Smooth muscle cell (in vitro differentiated cells): ENCODE measurements at regions not wholly inside any gene's neighbourhood (a gene's known extent, or its start where the extent isn't known, plus 50 kb on each side); places are given as distances from the start of the nearest gene placed in this dataset.
A peak's percentile ranks its signal among the peaks of the same experiment; 100 is the strongest.

Experiments used
- DNase-seq: peaks from one replicate; lab custom pipeline; 2025; ENCODE audit not compliant: unreplicated experiment; lab: John Stamatoyannopoulos, UW
- H2AFZ ChIP-seq: fragments of 200-600 bp; sonication (generic); 2 replicates; pipeline ENCODE4 v1.6.0; 2016; ENCODE audit warnings: antibody characterized with exemption, low read depth, mild to moderate bottlenecking
- H3F3A ChIP-seq: fragments of 200-600 bp; sonication (generic); 2 replicates; pipeline ENCODE4 v1.6.0; 2017; ENCODE audit warnings: antibody characterized with exemption, low read depth
- H3K27ac ChIP-seq: fragments of 200-600 bp; sonication (generic); 2 replicates; pipeline ENCODE4 v1.5.1; 2016; ENCODE audit warnings: low read depth, mild to moderate bottlenecking
- H3K27me3 ChIP-seq: fragments of 200-600 bp; sonication (generic); 2 replicates; pipeline ENCODE4 v1.6.1; 2016; ENCODE audit warnings: low read depth, mild to moderate bottlenecking
- H3K36me3 ChIP-seq: fragments of 200-600 bp; sonication (generic); 2 replicates; pipeline ENCODE4 v1.5.1; 2016; ENCODE audit warnings: low read depth
- H3K4me1 ChIP-seq: fragments of 200-600 bp; sonication (generic); 2 replicates; pipeline ENCODE4 v1.5.1; 2016; ENCODE audit warnings: low read depth
- H3K4me2 ChIP-seq: fragments of 200-600 bp; sonication (generic); 2 replicates; pipeline ENCODE4 v1.6.0; 2016; ENCODE audit warnings: mild to moderate bottlenecking
- H3K4me3 ChIP-seq: fragments of 200-600 bp; sonication (generic); 2 replicates; pipeline ENCODE4 v1.5.1; 2016; ENCODE audit warnings: mild to moderate bottlenecking
- H3K79me2 ChIP-seq: fragments of 200-600 bp; sonication (generic); 2 replicates; pipeline ENCODE4 v1.6.0; 2016; ENCODE audit warnings: low read depth, mild to moderate bottlenecking
- H3K9ac ChIP-seq: fragments of 200-600 bp; sonication (generic); 2 replicates; pipeline ENCODE4 v1.6.0; 2016; ENCODE audit warnings: low read depth
- H3K9me3 ChIP-seq: fragments of 200-600 bp; sonication (generic); replicated peaks from 2 replicates; pipeline ENCODE4 v1.5.1; 2016; ENCODE audit warnings: low read depth
- H4K20me1 ChIP-seq: fragments of 200-600 bp; sonication (generic); 2 replicates; pipeline ENCODE4 v1.6.0; 2016; ENCODE audit warnings: low read depth
- CTCF ChIP-seq: fragments of 200-600 bp; sonication (generic); IDR thresholded peaks from 2 replicates; pipeline ENCODE4 v1.5.1; 2017; ENCODE audit warnings: borderline replicate concordance, mild to moderate bottlenecking, antibody characterized with exemption; ENCODE audit not compliant: insufficient read depth, poor library complexity, severe bottlenecking
- WGBS: methylation state at CpG from one replicate; pipeline ENCODE4 v1.1.7; 2016; ENCODE audit warnings: low lambda C conversion rate; 5-methylcytosine and 5-hydroxymethylcytosine counted together

GRCh38 chr5:82745016-82745415, 332.2 kb downstream of the TMEM167A start:
- Histone ChIP-seq H3K4me2 (no peak overlapping the region), H4K20me1 (no peaks in the 10 kb centered on the region), H3K36me3 (no peaks in the 10 kb centered on the region), H3K27ac (no peak overlapping the region), H2AFZ (no peak overlapping the region), H3K27me3 (no peaks in the 10 kb centered on the region), H3K9me3 (no peaks in the 10 kb centered on the region), H3F3A (no peaks in the 10 kb centered on the region), H3K79me2 (no peaks in the 10 kb centered on the region), H3K4me1 (no peaks in the 10 kb centered on the region), H3K4me3 (no peak overlapping the region), H3K9ac (no peak overlapping the region)
- WGBS = 85% methylated on average over 2 of the region's 2 CpGs
- no peak for TF ChIP-seq CTCF
- no peak for DNase-seq

GRCh38 chr5:82738681-82739269, 338.4 kb downstream of the TMEM167A start:
- H3K27ac ChIP-seq = no peak overlapping the region
- no peaks in the 10 kb centered on the region for H3F3A ChIP-seq
- no peak overlapping the region for H2AFZ ChIP-seq
- H3K9ac ChIP-seq = no peak overlapping the region
- TF ChIP-seq CTCF = no peak
- no peak overlapping the region for H3K4me3 ChIP-seq
- no peaks in the 10 kb centered on the region for H3K36me3 ChIP-seq
- H4K20me1 ChIP-seq = no peaks in the 10 kb centered on the region
- WGBS = 74% methylated on average over 6 of the region's 6 CpGs
- no peaks in the 10 kb centered on the region for H3K27me3 ChIP-seq
- DNase-seq = no peak
- H3K79me2 ChIP-seq = no peaks in the 10 kb centered on the region
- no peak overlapping the region for H3K4me2 ChIP-seq
- peaks cover 6% of the 10 kb centered on the region for H3K4me1 ChIP-seq
- H3K9me3 ChIP-seq = no peaks in the 10 kb centered on the region

- TF ChIP-seq CTCF = no peak
- Histone ChIP-seq H3K4me3 (no peak overlapping the region), H3F3A (no peaks in the 10 kb centered on the region), H3K9ac (no peak overlapping the region), H3K27ac (peak overlapping the region; percentile 26), H3K36me3 (no peaks in the 10 kb centered on the region), H3K4me1 (peaks cover 6% of the 10 kb centered on the region), H2AFZ (peak overlapping the region; percentile 39), H3K4me2 (peak overlapping the region; percentile 21), H3K9me3 (no peaks in the 10 kb centered on the region), H3K27me3 (no peaks in the 10 kb centered on the region), H3K79me2 (no peaks in the 10 kb centered on the region), H4K20me1 (no peaks in the 10 kb centered on the region)
- no peak for DNase-seq
- WGBS = 56% methylated on average over 3 of the region's 3 CpGs
Measured at GRCh38 chr5:82735160-82735789, 341.9 kb downstream of the TMEM167A start.

GRCh38 chr5:82734347-82734746, 342.8 kb downstream of the TMEM167A start:
- DNase-seq = no peak

More at GRCh38 chr5:82734347-82734746, 342.8 kb downstream of the TMEM167A start:
- no peaks in the 10 kb centered on the region for H3K9me3 ChIP-seq
- H3K4me2 ChIP-seq = no peak overlapping the region
- H3K79me2 ChIP-seq = no peaks in the 10 kb centered on the region
- H3F3A ChIP-seq = no peaks in the 10 kb centered on the region
- TF ChIP-seq CTCF = no peak
- no peaks in the 10 kb centered on the region for H3K27me3 ChIP-seq
- no peaks in the 10 kb centered on the region for H4K20me1 ChIP-seq
- H3K4me3 ChIP-seq = no peak overlapping the region
- WGBS = 66% methylated on average over 5 of the region's 5 CpGs
- no peaks in the 10 kb centered on the region for H3K36me3 ChIP-seq
- H3K27ac ChIP-seq = no peak overlapping the region
- no peak overlapping the region for H3K9ac ChIP-seq
- H2AFZ ChIP-seq = peak overlapping the region; percentile 39
- peaks cover 6% of the 10 kb centered on the region for H3K4me1 ChIP-seq
